ENCODE measurements at regions not wholly inside any gene's neighbourhood (a gene's known extent, or its start where the extent isn't known, plus 50 kb on each side); places are given as distances from the start of the nearest gene placed in this dataset.
"Not testable (repeated sequence)": the region's sequence is repeated elsewhere in the genome, so short reads cannot be mapped to it uniquely, and the experiment has no call there.

- DNase-seq = no peak
Measured at GRCh38 chr6:1197309-1197708, 114.6 kb upstream of the FOXQ1 start.

DNA sequence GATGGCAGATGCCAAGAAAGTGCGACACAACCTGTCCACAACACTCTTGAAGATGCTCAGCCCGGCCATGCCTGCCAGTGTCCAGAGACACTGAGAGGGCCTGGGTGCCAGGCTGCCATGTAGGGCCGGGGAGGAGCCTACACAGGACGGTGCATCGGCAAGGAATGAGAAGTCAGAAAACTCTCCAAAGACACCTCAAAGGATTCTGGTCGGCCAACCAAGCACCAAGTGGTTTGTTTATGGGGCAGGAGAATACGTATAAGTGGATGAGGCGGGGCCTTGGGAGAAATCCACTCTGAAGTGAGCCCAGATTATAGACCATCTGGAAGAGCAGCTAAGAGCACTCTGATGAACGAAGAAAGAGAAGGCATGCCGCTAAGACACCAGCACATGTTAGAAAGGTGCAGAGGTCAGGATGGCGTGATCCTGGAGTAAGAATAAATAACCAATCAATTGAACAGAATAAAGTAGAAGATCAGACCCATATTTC lies 120.7 kb upstream of the FOXQ1 start:
- DNase-seq = no peak

DNA sequence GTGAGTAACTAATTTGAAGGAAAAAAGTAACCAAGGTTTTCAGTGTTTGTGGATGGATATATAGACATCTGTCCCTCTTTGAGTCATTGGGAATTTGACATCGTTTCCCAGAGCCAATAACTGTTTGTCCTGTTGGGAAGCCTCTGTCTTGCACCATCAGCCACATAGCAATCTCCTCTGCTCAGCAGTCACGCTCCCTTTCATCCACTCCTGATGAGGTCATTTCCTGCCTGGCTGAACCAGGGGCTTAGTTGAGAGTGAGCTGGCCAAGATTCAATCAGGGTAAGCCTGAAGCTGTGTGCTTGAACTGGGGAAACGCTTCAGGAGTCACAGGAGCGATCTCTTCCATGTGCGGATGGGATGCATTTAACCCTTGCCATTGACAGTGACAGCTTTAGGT lies 121.5 kb upstream of the FOXQ1 start:
- DNase-seq = no peak

DNA sequence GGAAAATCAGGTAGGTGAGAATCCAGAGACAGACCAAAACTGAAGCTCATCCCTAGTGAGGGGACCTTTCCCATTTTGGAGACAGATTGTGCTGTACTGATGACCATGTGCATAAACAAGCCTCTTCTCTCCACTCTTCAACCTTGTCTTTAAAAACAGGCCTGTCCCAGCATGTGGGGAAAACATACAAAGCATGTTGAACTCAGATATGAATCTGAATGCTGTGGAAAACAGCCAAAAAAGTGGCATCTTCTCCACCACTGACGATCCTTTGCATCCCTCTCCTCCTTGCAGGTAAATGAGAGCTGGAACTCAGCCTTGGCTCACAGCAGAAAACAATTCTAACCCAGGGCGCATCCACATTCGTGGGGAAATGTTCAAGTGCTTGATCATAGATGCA lies 123.7 kb upstream of the FOXQ1 start:
- no peak for DNase-seq

- no peak for DNase-seq
Measured at GRCh38 chr6:1187293-1188131, 124.4 kb upstream of the FOXQ1 start.

- DNase-seq = no peak
Measured at GRCh38 chr6:1184318-1184717, 127.6 kb upstream of the FOXQ1 start.

- DNase-seq = no peak
Measured at GRCh38 chr6:1182722-1183521, 129.0 kb upstream of the FOXQ1 start.

DNA sequence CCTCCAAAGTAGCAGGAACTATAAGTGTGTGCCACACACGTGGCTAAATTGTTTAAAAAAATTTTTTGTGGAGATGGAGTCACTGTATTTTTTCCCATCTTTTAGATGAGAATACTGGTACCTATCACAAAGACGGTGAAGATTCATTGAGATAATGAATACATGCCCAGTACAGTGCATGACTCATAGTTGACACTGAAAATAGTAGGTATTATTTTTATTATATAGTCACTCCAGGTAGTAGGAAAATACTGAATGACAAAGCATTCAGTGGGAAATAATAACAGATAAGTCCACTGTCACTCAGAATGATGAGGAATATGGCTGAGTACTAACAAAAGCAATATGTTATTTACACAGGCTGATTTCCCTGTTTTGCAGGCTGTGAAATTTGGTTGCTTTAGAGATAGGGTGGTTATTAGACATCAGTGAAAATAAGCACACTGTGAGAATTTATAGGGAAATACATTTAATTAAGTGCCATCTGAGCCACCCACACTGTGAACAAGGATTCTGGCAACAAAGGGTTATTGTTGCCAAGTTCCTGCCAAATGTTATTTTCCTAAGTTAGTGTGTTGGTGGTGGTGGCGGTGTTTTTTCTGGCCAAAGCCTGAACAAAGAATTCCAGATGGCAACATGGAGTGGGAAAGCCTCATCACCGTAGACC lies 129.8 kb upstream of the FOXQ1 start:
- DNase-seq = no peak

DNA sequence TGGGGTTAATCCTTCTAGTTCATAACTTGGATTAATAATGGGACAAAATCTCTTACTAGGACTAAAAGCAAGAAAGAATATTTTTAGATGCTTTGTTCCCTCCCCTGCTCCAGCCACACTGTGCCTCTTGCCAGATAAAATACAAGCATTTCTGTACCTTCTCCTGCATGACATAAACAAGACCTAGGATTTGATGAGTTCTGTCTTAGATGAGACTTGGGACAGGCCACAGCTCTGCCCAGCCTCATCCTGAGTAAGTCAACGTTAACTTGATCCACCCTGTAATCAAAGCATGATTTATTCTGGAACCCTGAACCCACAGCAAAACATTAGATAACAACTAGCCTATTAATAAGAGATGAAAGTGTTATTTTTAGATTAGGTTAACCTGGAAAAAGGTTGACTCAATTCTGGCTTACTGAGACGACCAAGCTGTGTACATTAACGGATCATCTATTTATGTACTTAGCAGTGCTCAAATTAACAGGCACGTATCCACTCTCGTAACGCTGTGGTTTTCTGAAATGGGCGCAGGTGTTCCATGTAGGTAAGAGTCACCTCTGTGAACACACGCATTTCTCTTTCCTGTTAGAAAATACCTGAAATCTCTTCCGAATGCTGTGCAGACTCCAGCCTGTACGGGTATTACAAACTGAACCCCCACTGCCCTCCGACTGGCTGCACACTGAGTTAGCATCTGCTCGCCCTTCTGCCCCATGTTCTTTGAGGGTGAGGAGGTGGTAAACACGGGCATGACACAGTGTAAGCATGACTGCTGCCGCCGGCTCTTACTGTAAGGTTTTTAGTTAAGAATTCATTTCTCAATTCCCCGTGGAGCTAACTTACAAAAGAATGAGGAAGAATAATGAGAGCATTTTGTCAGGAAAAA lies 132.1 kb upstream of the FOXQ1 start:
- DNase-seq = no peak

DNA sequence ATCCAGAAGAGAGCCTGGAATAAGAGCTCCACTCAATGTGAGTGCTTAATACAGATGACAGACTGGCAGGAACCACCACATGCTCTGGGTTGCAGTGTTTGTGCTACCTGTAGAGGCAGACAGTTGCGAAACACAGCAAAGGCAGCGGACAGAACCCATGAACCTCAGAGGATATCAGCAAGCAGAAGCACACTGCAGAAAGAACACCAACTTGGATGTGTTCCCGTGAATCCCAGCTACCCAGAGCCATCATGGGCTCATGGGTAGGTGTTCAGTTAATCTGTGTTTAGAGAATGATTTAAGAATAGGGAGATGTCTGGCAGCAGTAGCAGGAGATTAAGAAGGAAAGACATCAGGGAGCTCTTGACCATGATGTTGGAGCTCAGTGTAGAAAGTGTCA lies 133.3 kb upstream of the FOXQ1 start:
- no peak for DNase-seq

- no peak for DNase-seq
Measured at GRCh38 chr6:1176567-1176966, 135.3 kb upstream of the FOXQ1 start.

GRCh38 chr6:1175877-1176276 lies 136.0 kb upstream of the FOXQ1 start:
- no peak for DNase-seq

- DNase-seq = no peak
Measured at GRCh38 chr6:1170794-1171193, 141.1 kb upstream of the FOXQ1 start.

DNA sequence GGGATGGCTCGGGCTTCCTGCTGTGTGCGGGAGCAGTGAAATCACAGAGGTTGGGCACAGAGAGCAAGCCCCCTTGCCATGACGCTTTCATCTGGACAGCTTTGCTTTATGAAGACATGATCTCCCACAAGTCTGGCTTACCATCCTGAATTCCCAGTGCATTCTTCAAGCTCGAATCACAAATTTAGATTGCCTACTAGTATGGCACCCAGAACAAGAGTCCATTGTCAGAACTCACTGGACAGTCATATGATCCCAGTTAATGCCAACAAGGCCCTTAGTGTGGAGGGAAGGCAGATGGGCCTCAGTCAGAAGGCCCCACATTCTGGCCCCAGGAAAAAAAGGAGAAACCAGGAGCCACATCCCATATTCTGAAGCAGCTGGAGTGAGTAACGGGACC lies 147.3 kb upstream of the FOXQ1 start:
- no peak for DNase-seq

GRCh38 chr6:1163501-1163900 lies 148.4 kb upstream of the FOXQ1 start:
- DNase-seq = no peak

DNA sequence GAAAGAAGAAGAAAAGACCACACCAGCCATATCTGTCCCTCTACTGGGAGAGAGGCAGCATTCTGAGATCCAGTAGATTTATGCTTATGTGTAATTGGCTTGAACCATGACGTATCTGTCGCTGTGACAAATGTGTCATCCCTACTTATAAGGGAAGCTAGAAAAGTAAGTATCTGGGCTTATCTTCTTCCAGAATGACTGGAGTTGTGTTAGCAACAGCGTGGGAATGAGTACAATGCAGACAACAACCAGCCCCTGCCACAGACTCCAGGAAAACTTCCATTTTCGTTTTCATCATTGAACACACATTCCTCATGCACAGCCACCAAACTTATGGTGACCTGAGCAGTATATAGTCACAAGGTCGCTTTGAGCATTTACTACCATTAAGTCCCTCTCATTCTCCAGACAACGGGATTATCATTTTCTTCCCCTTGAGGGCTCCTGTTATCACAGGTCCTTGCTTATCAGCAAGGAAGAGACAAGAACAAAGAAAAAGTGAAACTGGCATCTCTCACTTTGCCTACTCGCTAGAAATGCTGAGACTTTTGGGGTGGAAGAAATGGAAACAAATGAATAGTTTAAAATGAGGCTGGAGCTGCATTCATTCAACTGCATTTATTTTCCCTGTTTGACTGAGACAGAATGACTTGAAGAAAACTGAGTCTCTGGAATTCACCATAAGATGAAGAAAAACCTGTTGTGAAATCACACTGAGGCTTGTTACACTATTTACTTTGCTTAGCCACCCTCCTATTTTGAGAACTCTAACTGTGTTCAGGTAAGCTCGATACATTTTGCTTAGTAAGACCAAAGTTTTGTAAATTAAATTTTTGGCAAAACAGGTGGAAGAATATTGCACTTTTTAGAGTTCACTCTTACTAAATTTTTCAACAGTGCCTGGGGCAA lies 149.3 kb upstream of the FOXQ1 start:
- DNase-seq = no peak

GRCh38 chr6:1156411-1156810 lies 155.5 kb upstream of the FOXQ1 start:
- DNase-seq = not testable (repeated sequence)

- DNase-seq = no peak
Measured at GRCh38 chr6:1153696-1154245, 158.1 kb upstream of the FOXQ1 start.

DNA sequence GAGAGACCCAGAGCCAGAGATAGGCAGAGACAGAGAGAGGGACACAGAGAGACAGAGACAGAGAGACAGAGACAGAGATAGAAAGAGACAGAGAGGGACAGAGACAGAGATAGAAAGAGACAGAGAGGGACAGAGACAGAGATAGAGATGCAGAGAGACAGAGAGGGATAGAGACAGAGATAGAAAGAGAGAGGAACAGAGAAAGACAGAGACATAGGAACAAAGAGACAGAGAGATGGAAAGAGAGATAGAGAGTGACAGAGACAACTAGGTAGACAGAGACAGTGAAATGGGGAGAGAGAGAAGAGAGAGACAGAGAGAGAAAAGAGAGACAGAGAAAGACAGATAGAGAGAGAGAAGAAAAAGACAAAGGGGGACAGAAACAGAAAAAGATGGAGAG lies 165.4 kb upstream of the FOXQ1 start:
- no peak for DNase-seq

DNA sequence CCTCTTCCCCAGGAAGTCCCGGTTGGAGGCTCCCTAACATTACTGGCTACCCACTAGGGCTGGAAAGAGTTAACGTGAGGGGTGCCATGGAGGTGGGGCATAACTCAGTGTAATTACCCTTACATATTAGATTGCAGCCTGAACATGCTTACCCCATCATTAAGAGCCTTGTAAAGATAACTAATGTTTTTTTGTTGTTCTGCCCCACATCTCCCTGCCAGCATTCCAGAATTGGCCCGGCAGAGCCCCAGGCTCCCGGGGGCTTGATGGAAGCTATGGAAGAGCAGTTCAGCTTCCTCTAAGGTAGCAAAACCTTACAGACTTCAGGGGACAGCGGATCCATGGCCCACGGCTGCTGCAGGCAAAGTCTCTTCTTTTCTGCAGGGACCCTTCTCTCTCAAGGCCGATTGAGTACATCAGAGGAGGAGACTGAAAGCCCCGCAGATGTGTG lies 166.1 kb upstream of the FOXQ1 start:
- no peak for DNase-seq
